BJ (cell line): ENCODE measurements at regions not wholly inside any gene's neighbourhood (a gene's known extent, or its start where the extent isn't known, plus 50 kb on each side); places are given as distances from the start of the nearest gene placed in this dataset.

Experiments used
- CTCF ChIA-PET: fragments of 350-600 bp; formaldehyde crosslinking; extraction: SDS; loops from one replicate; lab custom pipeline; 2021; ENCODE audit warnings: antibody characterized with exemption, inconsistent platforms; lab: Yijun Ruan, JAX
- POLR2A ChIA-PET: fragments of 300-600 bp; sonication (Branson Sonifier 250); formaldehyde crosslinking; extraction: SDS; loops from one replicate; lab custom pipeline; 2021; ENCODE audit warnings: antibody characterized with exemption; lab: Charles Lee
- DNase-seq: peaks from one replicate; pipeline ENCODE4 v3.0.0-alpha.2; 2011; ENCODE audit warnings: low read depth
- H3K27me3 ChIP-seq: 2 replicates; pipeline ENCODE4 v1.6.0; 2011; ENCODE audit warnings: low read length; ENCODE audit not compliant: control insufficient read depth, insufficient read depth
- H3K36me3 ChIP-seq: 2 replicates; pipeline ENCODE4 v1.5.1; 2011; ENCODE audit warnings: low read length; ENCODE audit not compliant: control insufficient read depth, insufficient read depth
- H3K4me3 ChIP-seq: 2 replicates; pipeline ENCODE4 v1.5.1; 2011; ENCODE audit warnings: low read depth, mild to moderate bottlenecking, control low read depth, low read length
- TF ChIP-seq, protein P1 (sequence below): IDR thresholded peaks from 2 replicates; pipeline ENCODE4 v1.5.1; 2011; ENCODE audit warnings: low read depth, mild to moderate bottlenecking, control low read depth, inconsistent platforms, low read length, moderate library complexity; ENCODE audit not compliant: insufficient read depth

DNA sequence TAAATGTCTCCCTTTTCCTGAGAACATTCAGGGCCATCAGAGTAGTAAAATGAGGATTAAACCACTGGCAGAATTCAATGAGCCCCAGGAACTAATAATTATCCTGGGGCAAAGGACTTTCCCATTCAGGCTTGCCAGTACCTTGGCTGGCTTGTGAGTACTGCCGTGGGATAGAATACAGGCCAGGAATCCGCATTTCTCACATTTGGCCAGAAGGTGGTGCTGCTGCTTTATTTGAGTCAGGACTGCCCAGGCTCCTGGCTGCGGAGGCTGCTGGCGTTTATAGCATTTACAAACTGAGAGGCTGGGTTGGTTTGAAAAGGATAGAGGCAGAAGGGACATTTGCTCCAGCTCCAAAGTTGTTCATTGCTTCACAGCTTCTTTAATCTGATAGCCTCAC is 91.4 kb downstream of the RTL9 start:
- DNase-seq, result no peak
- Histone ChIP-seq H3K27me3 (peaks cover 2% of the 10 kb centered on the region; the same call in 1 of the 2 replicates), H3K4me3 (no peak overlapping the region), H3K36me3 (no peaks in the 10 kb centered on the region)
- POLR2A ChIA-PET, result no interaction called here
- TF ChIP-seq, protein P1, sequence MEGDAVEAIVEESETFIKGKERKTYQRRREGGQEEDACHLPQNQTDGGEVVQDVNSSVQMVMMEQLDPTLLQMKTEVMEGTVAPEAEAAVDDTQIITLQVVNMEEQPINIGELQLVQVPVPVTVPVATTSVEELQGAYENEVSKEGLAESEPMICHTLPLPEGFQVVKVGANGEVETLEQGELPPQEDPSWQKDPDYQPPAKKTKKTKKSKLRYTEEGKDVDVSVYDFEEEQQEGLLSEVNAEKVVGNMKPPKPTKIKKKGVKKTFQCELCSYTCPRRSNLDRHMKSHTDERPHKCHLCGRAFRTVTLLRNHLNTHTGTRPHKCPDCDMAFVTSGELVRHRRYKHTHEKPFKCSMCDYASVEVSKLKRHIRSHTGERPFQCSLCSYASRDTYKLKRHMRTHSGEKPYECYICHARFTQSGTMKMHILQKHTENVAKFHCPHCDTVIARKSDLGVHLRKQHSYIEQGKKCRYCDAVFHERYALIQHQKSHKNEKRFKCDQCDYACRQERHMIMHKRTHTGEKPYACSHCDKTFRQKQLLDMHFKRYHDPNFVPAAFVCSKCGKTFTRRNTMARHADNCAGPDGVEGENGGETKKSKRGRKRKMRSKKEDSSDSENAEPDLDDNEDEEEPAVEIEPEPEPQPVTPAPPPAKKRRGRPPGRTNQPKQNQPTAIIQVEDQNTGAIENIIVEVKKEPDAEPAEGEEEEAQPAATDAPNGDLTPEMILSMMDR, result peak; percentile 60
- CTCF ChIA-PET, result interaction anchor here (0.6 to 1.4 kb wide), 7 partner anchors 15 to 406 kb away, joined by 3 to 6 read pairs (median 3); no protein-coding TSS in a partner anchor

DNA sequence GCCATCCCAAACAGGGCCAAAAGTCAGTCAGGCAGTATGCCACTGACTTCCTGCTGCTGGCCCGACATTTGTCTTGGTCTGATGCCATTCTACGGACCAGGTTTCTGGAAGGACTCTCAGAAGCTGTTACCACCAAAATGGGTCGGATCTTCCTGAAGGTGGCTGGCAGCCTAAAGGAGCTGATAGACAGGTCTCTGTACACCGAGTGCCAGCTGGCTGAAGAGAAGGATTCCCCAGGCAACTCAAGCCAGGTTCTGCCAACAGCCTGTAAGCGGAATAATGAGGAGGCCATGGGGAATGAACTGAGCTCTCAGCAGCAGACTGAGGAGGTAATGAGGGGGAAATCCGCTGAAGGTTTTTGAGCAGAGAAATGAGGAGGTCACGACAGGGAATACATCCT is 95.7 kb downstream of the RTL9 start:
- no peak for DNase-seq
- Histone ChIP-seq H3K36me3 (no peaks in the 10 kb centered on the region), H3K27me3 (peaks cover 2% of the 10 kb centered on the region; the same call in 1 of the 2 replicates), H3K4me3 (no peak overlapping the region)
- TF ChIP-seq, protein P1, result no peak
- POLR2A ChIA-PET, result no interaction called here
- CTCF ChIA-PET, result no interaction called here

DNA sequence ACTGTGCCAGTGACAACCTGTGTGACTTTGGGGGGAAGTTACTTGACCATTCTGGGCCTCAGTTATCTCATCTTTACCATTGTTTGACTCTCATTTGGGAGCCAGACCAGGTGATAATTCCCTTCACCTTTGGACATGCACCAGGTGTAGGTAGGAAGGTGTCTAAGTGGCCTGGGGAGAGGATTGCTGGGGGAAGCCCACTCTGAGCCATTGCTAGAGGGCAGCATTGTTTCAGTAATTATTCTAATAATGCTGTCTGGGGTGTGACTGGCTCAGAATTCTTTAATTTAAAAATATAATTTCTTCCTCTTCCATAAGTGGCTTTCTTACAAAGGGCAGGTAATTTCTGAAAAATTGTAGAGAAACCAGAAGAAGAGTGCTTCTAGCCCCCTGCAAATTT is 104.3 kb downstream of the RTL9 start:
- TF ChIP-seq, protein P1, result peak; percentile 22; the same call in 1 of the 2 replicates
- ChIA-PET CTCF (interaction anchor here (1.0 to 3.1 kb wide), 2 partner anchors 203 to 385 kb away, joined by 3 to 17 read pairs; no protein-coding TSS in a partner anchor), POLR2A (no interaction called here)
- no peak overlapping the region for H3K4me3 ChIP-seq
- no peaks in the 10 kb centered on the region for H3K36me3 ChIP-seq
- H3K27me3 ChIP-seq, result no peaks in the 10 kb centered on the region
- no peak for DNase-seq

DNA sequence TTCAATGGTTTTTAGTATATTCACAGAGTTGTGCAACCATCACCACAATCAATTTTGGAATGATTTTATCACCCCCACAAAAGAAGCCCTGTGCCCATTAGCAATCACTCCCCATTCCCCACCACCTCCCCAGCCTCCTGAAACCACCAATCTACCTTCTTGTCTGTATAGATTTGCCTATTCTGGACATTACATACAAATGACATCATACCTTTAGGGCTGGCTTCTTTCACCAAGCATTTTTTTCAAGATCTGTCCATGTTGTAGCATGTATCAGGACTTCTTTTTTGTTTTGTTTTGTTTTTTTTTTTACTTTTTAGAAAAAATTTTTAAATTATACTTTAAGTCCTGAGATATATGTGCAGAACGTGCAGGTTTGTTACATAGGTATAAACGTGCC is 108.1 kb downstream of the RTL9 start:
- DNase-seq, result no peak
- TF ChIP-seq, protein P1, result no peak
- no peak overlapping the region for H3K4me3 ChIP-seq
- no peaks in the 10 kb centered on the region for H3K36me3 ChIP-seq
- ChIA-PET POLR2A (no interaction called here), CTCF (no interaction called here)
- H3K27me3 ChIP-seq, result no peaks in the 10 kb centered on the region

DNA sequence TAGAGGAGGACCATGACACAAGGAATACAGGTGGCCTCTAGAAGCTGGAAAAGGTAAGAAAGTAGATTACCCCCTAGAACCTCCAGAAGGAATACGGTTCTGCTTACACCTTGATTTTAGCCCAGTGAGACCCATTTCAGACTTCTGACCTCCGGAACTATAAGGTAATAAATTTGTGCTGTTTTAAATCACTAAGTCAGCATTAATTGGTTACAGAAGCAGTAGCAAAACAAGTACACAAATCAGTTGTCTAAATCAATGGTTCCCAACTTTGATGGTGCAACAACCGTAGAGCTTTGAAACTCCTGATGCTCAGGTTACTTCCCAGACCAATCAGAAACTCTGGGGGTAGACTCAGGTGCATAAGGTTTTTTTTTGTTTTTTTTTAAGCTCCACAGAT is 113.6 kb downstream of the RTL9 start:
- POLR2A ChIA-PET, result no interaction called here
- TF ChIP-seq, protein P1, result no peak
- Histone ChIP-seq H3K4me3 (no peak overlapping the region), H3K36me3 (no peaks in the 10 kb centered on the region), H3K27me3 (no peaks in the 10 kb centered on the region)
- CTCF ChIA-PET, result no interaction called here
- DNase-seq, result no peak
